ENCODE measurements at regions not wholly inside any gene's neighbourhood (a gene's known extent, or its start where the extent isn't known, plus 50 kb on each side); places are given as distances from the start of the nearest gene placed in this dataset.

- Histone ChIP-seq H3K4me1 (no peaks in the 10 kb centered on the region), H3K36me3 (no peaks in the 10 kb centered on the region), H3K4me3 (no peak overlapping the region), H3K27ac (no peak overlapping the region), H3K9me3 (no peaks in the 10 kb centered on the region), H3K27me3 (no peaks in the 10 kb centered on the region)
- TF ChIP-seq POLR2A (IDR thresholded peaks at IDR 0.05) (no peak), CTCF (IDR thresholded peaks at IDR 0.05) (no peak)
- DNase-seq, result no peak
These were observed 823.7 kb upstream of the MAN1A1 start for GRCh38 chr6:120173250-120173649.

GRCh38 chr6:120164531-120164930 is 815.0 kb upstream of the MAN1A1 start:
- H3K36me3 ChIP-seq, result no peaks in the 10 kb centered on the region

GRCh38 chr6:120157873-120158272 is 808.3 kb upstream of the MAN1A1 start:
- Histone ChIP-seq H3K4me1 (no peaks in the 10 kb centered on the region), H3K27me3 (no peaks in the 10 kb centered on the region), H3K9me3 (no peaks in the 10 kb centered on the region), H3K36me3 (no peaks in the 10 kb centered on the region), H3K4me3 (no peak overlapping the region), H3K27ac (no peak overlapping the region)
- no peak for TF ChIP-seq POLR2A (IDR thresholded peaks at IDR 0.05)
- no peak for TF ChIP-seq CTCF (IDR thresholded peaks at IDR 0.05)
- no peak for DNase-seq

More at GRCh38 chr6:120164531-120164930, 815.0 kb upstream of the MAN1A1 start:
- Histone ChIP-seq H3K27ac (no peak overlapping the region), H3K4me3 (no peak overlapping the region), H3K9me3 (no peaks in the 10 kb centered on the region), H3K4me1 (no peaks in the 10 kb centered on the region), H3K27me3 (no peaks in the 10 kb centered on the region)
- DNase-seq, result no peak
- TF ChIP-seq CTCF (IDR thresholded peaks at IDR 0.05), result no peak
- no peak for TF ChIP-seq POLR2A (IDR thresholded peaks at IDR 0.05)

GRCh38 chr6:120147071-120147871 is 797.7 kb upstream of the MAN1A1 start:
- H3K36me3 ChIP-seq, result no peaks in the 10 kb centered on the region
- H3K27ac ChIP-seq, result no peak overlapping the region
- DNase-seq, result no peak
- no peak overlapping the region for H3K4me3 ChIP-seq
- no peaks in the 10 kb centered on the region for H3K9me3 ChIP-seq
- no peaks in the 10 kb centered on the region for H3K4me1 ChIP-seq
- no peaks in the 10 kb centered on the region for H3K27me3 ChIP-seq
- TF ChIP-seq POLR2A (IDR thresholded peaks at IDR 0.05) (no peak), CTCF (IDR thresholded peaks at IDR 0.05) (no peak)

GRCh38 chr6:120141601-120142000 is 792.0 kb upstream of the MAN1A1 start:
- Histone ChIP-seq H3K9me3 (no peaks in the 10 kb centered on the region), H3K27ac (no peak overlapping the region), H3K36me3 (no peaks in the 10 kb centered on the region), H3K4me3 (no peak overlapping the region), H3K27me3 (no peaks in the 10 kb centered on the region), H3K4me1 (no peaks in the 10 kb centered on the region)
- no peak for DNase-seq
- no peak for TF ChIP-seq POLR2A (IDR thresholded peaks at IDR 0.05)
- no peak for TF ChIP-seq CTCF (IDR thresholded peaks at IDR 0.05)

Measured in Peyer's patch (tissue), 4 donors.